ENCODE measurements at regions not wholly inside any gene's neighbourhood (a gene's known extent, or its start where the extent isn't known, plus 50 kb on each side); places are given as distances from the start of the nearest gene placed in this dataset.
A peak's percentile ranks its signal among the peaks of the same experiment; 100 is the strongest.

GRCh38 chr2:104179644-104180043, 674.3 kb upstream of the POU3F3 start:
- no peak for DNase-seq

DNA sequence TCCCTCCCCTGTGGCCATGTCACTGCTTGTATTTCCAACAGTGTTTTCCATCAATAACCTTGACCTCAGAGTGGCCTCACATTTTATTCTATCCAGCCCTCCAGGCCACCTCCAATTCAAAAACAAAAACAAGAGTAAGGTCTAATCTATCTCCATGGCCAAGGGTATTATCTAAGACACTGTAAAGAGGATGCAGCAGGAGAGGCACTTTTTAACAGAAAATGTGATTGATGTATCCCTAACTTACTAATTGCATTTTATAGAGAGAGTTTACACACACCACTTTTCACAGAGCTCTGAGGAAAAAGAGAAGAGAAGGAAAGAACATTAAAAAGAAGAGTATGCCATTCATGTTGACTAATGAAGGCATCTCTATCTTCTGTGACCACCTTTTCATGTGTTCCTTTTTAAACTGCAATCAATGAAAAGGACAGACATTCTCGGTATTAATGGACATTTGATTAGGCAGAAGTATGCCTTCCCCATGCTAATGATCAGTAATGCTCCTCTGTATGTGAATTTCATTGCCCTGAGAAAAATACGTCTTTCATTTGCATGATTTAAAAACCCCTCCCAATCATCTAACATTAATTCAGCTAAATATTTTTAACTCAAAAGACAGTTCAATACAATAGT, 653.3 kb upstream of the POU3F3 start:
- no peak for DNase-seq

- no peak for DNase-seq
These were observed 640.2 kb upstream of the POU3F3 start for GRCh38 chr2:104213758-104214157.

- DNase-seq = no peak
These were observed 638.4 kb upstream of the POU3F3 start for GRCh38 chr2:104215269-104216161.

GRCh38 chr2:104233591-104233990, 620.3 kb upstream of the POU3F3 start:
- no peak for DNase-seq

GRCh38 chr2:104236491-104236890, 617.4 kb upstream of the POU3F3 start:
- DNase-seq = no peak

GRCh38 chr2:104240984-104241383, 612.9 kb upstream of the POU3F3 start:
- no peak for DNase-seq

DNA sequence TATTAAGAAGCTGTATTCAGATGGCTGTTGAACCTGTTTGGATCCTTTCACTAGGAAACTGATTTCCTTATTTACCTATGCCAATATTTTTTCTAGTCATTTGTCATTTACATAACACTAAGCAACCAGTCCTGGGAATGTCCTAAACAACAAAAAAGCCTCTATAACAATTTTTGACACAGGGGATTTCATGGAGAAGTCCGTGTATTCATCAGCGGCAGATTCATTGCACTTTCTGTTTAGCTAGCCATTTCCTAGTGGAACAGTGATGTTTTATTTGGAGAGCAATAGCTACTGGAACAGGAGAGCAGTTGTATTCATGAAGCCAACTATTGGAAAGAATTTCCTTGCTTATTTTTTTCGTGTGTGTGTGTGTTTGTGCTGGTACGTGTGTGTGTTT, 604.3 kb upstream of the POU3F3 start:
- no peak for DNase-seq

GRCh38 chr2:104250635-104251034, 603.3 kb upstream of the POU3F3 start:
- DNase-seq = no peak

DNA sequence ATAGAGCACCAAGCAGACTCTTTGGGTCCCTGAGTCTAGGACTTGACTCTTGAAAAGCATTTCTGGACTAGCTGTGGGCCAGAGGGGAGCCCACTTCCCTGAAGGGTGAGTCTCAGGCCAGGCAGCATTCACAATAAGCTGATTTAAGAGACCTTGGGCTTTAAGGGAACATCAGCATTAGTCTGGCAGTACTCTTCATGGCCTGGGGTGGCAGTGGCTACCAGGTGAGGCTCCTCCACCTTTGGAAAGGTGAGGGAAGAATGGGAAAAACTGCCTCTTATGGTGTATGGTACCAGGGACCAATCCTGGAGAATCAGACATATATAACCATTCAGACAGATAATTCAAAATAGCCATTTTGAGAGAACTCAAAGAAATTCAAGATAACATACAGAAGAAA, 599.9 kb upstream of the POU3F3 start:
- DNase-seq = no peak

- no peak for DNase-seq
These were observed 591.2 kb upstream of the POU3F3 start for GRCh38 chr2:104262714-104263113.

GRCh38 chr2:104279646-104280045, 574.3 kb upstream of the POU3F3 start:
- no peak for DNase-seq

DNA sequence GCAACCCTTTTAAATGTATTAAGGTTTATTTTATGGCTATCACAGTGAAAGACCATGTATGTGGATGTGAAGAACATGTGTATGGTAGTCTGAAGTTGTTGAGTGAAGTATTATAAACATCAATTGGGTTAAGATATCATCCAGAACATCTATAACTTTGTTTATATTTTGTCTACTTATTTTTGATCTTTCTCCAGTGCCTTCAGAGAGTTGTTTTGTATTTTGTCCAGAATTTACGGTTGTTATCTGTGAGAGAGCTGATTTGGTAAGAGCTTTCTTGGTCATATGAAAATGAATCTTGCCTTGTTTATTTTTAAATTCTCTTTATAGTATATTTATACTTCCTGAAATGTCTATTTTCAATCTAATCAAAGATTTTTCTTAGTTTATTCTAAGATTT, 573.7 kb upstream of the POU3F3 start:
- no peak for DNase-seq

DNA sequence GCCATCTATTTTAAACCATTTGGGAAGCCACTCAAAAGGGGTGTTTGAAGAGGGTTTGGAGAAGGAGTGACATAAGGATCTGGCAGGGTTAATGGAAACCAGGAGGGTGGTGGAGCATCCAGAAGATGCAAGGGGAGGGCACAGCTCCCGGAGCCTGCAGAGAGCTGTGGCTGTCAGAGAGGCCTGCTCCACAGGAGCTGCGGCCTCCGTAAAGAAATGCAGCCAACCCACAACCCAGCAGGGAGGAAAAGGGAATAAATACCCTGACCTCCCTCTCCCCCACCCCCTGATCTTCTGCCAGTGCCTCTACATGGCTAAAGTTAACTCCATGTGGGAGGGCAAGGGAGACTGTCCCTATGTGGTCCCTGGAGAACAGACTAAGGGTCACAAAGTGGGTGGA, 567.1 kb upstream of the POU3F3 start:
- DNase-seq = peak; percentile 69

DNA sequence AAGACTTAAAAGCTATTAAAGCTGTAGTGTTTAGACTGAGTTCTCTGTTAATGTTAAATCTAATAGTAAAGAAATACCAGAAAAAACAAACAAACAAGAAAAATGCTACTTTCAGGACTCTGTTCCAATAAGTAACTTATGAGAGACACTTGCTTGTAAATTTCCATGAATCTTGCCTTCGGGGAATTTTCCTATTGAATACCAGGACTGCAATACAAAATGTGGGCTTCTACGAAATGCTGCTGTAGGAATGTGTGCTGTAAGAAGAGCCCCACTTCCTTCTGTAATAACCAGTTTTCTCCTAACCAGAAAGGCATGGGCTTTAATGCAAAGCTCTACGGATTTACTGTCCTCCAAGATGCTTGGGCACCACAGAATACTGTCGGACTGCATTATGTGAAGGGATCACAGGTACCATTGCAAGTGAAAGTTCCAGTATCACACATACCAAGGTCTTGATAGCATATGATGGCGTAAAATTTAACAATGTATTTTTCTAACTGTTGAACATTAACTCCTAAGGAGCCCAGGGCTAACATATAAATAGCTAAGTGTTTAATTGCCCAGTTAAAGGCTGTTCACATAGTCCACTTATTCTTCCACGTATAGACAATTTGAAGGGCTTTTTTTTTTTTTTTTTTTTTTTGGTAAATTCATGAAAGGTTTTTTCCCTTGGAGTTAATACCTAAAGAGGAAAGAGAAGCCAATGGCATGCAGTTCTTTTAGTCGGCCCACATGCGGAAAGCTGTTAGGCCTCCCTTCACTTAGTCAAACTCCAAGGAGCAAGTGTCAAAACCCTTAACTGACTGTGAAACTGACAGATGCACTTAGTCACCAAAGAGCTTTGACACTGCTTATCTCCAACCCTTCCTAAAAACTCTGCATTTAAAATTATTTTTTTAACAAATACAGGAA, 564.0 kb upstream of the POU3F3 start:
- DNase-seq = no peak

DNA sequence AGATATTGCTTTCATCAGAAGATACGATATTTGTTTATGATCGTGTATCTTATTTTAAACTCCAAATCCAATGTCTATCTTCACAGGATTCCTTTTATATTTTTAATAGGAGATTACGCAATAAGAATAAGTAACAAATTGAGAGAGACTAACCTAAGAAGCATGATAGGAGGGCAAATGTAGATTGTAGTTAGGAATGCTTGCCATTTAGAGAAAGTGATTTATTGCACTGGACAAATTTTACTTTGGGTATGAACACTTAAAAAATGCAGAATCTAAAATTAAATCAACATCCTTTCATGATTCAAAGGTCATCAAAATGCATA, 563.4 kb upstream of the POU3F3 start:
- no peak for DNase-seq

GRCh38 chr2:104312684-104313083, 541.2 kb upstream of the POU3F3 start:
- DNase-seq = no peak

DNA sequence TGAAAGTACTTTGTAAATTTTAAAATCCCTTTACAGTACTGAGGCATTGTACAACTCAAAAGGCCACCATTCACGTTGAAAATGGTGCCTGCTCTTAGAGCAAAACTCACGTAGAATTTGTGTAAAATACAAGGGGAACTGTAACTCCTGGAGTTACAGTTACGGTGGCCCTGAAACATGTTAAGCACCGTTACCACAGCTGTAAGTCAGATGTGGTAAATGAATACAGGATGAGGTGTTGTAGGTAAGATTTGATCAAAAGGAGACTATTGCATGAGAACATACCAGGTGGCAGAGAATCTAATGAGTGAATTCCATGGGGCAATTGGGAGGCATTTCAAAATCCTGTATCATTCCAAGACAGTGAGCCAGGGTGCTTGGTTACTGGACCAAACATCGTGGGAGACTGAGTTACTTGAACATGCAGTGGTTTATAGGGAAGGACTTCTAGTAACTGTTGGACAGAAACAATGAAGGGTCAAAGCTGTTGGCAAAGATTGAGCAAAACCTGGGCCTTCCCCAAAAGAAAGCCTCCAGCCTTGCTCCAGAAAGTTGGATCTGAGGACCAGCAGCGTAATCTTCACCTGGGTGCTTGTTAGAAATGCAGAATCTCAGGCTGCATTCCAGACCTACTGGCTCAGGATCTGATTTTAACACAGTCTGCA, 535.8 kb upstream of the POU3F3 start:
- DNase-seq = no peak

DNA sequence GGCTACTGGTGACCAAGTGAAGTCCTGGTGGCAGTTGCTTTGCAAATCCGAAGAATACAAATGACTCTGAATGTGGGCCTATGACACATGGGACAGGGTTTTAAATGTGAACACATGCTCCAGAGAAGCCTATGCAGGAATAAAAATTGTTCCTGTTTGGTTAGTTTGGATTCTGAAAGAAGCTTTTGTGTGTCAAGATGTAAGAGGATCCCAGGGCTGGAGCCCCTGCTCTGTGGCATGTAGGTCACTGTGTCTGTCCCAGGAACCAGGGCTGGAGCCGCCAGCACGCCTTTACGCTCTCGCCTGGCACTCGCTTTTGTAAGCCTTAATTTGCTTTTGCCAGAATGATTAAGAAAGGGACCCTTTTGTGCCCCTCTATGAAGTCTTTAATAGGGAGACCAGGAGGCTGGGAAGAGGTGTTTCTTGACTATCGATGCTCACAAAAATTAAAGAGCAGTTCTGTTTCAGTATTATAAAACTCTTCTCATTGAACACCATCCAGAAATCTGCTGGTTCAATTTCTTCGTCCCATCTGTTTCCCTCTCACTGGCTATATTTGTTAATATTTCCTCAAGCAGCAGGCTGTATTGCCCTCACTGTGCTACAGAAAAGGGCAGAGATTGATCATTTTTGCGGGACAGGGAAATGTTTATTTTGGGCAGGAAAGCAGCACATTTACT, 532.7 kb upstream of the POU3F3 start:
- DNase-seq = no peak

- no peak for DNase-seq
These were observed 532.0 kb upstream of the POU3F3 start for GRCh38 chr2:104321796-104322349.

GRCh38 chr2:104332731-104333130, 521.2 kb upstream of the POU3F3 start:
- peak; percentile 25 for DNase-seq

GRCh38 chr2:104337869-104338268, 516.0 kb upstream of the POU3F3 start:
- DNase-seq = no peak

Data from femur (tissue), 1 donor.